ENCODE measurements at regions not wholly inside any gene's neighbourhood (a gene's known extent, or its start where the extent isn't known, plus 50 kb on each side); places are given as distances from the start of the nearest gene placed in this dataset.

- DNase-seq, result no peak
These were observed 539.1 kb downstream of the SI start for GRCh38 chr3:164539215-164539614.

DNA sequence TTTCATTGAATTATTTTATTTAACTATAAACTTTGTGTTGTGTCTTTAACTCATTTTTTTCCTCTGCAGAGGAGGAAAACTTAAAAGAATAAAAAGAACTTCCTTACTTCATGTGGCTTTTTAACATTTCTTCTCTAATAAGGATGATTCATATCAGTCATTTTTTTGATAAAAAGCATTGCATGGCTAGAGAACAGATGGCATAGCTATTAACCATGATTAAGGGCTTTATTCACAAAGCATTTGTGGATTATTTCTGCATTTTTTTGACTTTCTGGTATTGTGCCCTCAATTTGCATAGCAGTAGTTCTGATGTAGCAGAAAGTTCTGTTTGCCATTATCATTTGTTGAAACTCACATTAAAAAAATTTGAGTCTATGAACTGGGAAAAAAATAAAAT, 540.8 kb downstream of the SI start:
- no peak for DNase-seq

DNA sequence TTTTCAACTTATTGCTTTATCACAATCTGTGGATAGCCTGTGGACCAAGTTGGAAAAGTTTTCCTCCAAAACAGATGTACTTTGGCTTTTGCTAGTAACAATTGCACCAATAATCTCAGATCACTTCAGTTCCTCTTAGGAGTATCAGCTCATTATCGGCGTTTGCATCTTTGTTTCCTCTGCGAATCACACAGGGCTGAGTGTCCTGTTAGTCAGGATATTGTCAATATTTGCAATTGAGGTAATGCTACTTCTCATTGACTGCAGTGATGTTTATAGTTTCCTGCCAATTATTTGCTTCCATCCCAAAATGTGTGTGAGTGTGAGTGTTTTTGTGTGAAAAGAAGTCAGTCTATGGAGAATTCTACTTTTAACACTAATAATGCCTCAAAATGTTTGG, 545.0 kb downstream of the SI start:
- DNase-seq, result no peak

DNA sequence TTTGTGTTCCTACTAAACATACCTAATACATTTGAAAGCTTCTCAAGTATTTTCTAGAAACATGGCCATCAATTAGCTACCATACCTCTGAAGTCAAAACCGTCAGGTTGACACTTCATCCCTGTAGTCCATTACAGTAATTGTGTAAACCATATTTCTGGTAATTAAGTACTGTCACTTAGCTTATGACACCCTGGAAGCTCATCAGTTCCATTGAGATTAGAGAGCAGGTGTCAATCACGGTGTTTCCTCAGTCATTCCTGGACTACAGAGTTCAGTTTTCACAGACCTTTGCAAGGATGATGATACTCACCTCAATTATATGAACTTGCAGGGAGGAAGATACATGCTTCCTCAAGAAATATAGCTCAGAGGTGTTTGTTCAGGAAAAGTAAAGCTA, 552.0 kb downstream of the SI start:
- DNase-seq, result no peak

DNA sequence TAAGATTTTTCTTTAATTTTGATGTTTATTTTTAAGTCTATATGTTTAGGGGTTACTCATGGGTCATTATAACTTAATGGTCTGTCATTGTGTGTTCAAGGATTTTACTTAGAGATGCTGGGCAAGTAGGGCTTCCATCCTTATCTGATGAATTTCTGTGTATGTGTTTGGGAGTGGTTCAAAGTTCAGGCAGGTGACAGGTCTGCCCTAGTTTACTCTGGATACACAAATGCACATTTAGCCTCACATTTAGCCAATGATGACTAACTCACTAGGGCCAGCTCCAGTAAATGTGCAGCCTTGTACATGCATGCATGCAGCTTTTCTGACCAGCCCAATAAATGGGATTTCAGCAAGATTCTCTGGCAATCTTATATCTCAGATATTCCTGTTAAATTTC, 554.1 kb downstream of the SI start:
- no peak for DNase-seq

DNA sequence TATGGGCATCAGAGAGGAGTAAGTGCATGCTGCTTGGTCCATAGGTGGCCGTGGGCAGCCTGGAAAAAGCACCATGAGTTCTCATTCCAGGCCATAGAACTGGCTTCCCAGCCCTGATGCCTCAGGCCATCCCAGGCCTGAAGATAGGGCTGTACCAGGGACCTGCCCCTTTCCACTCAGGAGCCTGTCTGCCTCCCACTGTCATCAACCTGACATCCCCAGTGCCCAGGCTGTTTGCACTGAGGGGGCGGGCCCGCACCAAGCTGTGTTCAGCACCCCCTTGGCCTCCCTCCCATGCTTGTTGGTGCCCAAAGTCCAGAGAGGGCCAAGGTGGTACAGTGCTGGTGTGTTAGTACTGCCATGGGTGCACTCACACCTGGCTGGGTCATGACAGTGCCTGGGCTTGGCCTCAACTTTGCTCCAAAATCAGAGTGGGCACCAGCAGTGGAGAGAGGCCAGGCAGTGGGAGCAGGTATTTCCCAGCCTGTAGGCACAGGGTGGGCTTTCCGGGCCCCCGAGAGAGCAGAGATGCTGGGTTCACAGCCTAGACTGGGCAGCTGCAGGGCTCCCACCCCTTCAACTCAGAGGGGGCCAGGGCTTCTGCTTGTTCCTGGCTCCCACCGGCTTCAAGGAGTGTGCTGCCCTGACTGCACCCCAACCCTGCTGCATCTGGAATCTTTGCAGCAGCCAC, 556.1 kb downstream of the SI start:
- no peak for DNase-seq

- no peak for DNase-seq
These were observed 556.7 kb downstream of the SI start for GRCh38 chr3:164521644-164522043.

GRCh38 chr3:164521139-164521538, 557.2 kb downstream of the SI start:
- DNase-seq, result no peak

- no peak for DNase-seq
These were observed 563.0 kb downstream of the SI start for GRCh38 chr3:164515256-164515655.

- no peak for DNase-seq
These were observed 563.7 kb downstream of the SI start for GRCh38 chr3:164514576-164514975.

GRCh38 chr3:164507886-164508285, 570.4 kb downstream of the SI start:
- peak; percentile 2 for DNase-seq

GRCh38 chr3:164498917-164499316, 579.4 kb downstream of the SI start:
- no peak for DNase-seq

DNA sequence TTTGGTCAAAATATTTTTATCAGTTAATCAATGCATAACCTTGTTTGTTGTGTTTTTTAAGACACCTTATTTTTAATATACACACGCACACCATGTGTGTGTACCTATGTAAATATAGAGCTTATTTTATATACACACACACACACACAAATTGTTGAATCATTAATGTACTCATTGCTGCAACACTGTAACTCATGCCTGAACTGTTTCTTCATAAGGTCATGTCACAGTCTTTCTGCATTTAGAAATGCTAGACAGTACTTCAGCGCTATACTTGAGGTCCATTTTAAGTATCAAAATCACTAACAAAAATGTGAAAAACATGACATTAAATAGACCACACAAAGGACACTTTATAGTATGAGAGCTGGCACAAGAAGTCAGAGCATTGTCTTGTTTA, 589.4 kb downstream of the SI start:
- no peak for DNase-seq

GRCh38 chr3:164486150-164486549, 592.1 kb downstream of the SI start:
- DNase-seq, result no peak

- DNase-seq, result no peak
These were observed 598.3 kb downstream of the SI start for GRCh38 chr3:164479978-164480377.

DNA sequence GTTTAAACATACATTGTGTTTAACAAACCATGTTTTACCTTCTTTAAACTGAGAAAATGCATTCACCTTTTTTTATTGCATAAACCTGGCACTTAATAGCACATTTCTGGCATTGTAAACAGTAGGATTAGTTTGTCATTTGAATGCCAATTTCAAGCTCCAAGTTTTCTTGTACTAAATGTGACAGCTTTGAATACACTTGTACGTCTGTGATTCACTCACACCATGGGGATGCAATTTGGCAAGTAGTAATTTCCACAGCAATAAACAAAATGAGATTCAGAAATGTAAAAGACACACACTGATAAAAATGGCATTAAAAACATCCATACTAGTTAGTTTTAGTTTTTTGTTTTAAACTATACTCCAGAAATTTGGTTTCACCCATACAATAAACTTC, 598.9 kb downstream of the SI start:
- DNase-seq, result no peak

- no peak for DNase-seq
These were observed 600.0 kb downstream of the SI start for GRCh38 chr3:164478323-164478722.

GRCh38 chr3:164477403-164477802, 600.9 kb downstream of the SI start:
- DNase-seq, result no peak

- no peak for DNase-seq
These were observed 601.7 kb downstream of the SI start for GRCh38 chr3:164476631-164477030.

GRCh38 chr3:164470471-164470870, 607.8 kb downstream of the SI start:
- no peak for DNase-seq

DNA sequence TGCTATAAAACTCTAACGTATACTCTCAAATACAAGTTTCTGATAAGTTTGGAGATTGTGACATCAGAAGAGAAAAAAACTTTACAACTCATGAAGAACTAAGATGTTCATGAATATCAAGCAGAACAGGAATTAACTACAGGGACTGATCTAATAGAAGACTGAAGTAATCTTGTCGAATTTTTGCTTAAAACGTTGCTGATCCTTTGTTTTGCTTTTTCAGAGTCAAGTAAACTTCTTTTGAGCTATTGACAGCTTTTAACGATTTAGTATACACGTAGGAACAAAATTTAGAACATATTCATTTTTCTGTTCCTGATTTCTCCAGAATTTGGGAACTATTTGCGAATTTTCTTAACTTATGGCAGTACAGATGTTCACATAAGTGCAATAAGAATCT, 610.2 kb downstream of the SI start:
- no peak for DNase-seq

DNA sequence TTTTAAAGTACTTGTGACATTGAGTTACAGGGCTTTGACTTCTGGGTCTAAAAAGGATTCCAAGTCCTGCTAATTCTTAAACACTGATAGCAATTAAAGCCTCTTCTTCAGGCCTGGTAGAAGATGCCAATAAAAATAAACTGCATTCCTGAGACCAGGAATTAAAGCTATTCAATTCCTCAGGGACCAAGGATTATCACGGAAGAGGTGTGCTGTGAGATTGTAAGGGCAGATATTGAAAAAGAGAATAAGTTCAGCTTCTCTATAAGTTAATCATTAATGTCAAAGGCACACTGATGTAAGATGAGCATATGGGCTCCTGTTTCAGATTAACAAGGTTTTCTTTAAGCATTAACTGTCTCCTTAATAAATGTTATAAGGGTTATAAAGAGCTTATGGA, 611.3 kb downstream of the SI start:
- no peak for DNase-seq

GRCh38 chr3:164465172-164465571, 613.1 kb downstream of the SI start:
- DNase-seq, result peak; percentile 79

DNA sequence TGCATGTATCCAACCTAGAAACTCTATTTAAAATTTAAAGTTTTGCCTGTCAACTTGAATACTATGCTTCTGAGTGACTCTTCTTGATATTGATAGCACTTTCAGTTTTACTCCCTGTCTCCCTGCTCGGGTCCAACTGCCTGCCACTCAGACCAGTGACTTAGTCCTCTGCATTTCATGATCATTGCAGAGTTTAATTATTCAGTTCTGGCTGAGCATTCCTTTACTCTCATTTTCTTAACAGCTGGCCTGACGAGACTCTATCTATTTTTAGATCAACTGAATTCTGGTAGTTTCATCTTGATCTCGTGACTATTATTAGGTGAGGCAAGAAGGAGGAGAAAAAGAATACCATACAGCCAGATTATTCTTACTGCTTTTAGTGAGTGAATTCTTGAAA, 617.4 kb downstream of the SI start:
- no peak for DNase-seq

GRCh38 chr3:164459521-164460151, 618.7 kb downstream of the SI start:
- peak; percentile 12 for DNase-seq
